Peyer's patch (tissue), 4 donors: ENCODE measurements at regions not wholly inside any gene's neighbourhood (a gene's known extent, or its start where the extent isn't known, plus 50 kb on each side); places are given as distances from the start of the nearest gene placed in this dataset.

Source experiments
- CTCF ChIP-seq, 6 experiments: fragments of 450-650 bp in 4 of 6; fragments of 200-600 bp in 2 of 6; sonication (generic) in 1 of 6; IDR thresholded peaks; one replicate each; pipeline ENCODE4 v1.5.1; 2017 to 2019; ENCODE audit warnings: antibody characterized with exemption in 6 of 6, mild to moderate bottlenecking in 3 of 6, moderate library complexity in 1 of 6
- POLR2A ChIP-seq, 2 donors: fragments of 450-650 bp; IDR thresholded peaks; one replicate each; pipeline ENCODE4 v1.5.1; 2017; ENCODE audit warnings: antibody characterized with exemption in 2 of 2, mild to moderate bottlenecking in 2 of 2, moderate library complexity in 2 of 2

GRCh38 chr1:184867866-184868689 is 106.2 kb downstream of the NIBAN1 start:
- no peak for TF ChIP-seq CTCF (IDR thresholded peaks at IDR 0.05)
- no peak for TF ChIP-seq POLR2A (IDR thresholded peaks at IDR 0.05)
